ENCODE measurements at regions not wholly inside any gene's neighbourhood (a gene's known extent, or its start where the extent isn't known, plus 50 kb on each side); places are given as distances from the start of the nearest gene placed in this dataset.

- DNase-seq: no peak
These were observed 246.6 kb downstream of the NHLRC3 start for GRCh38 chr13:39284801-39285388.
